DOHH2 (cell line): ENCODE measurements at regions not wholly inside any gene's neighbourhood (a gene's known extent, or its start where the extent isn't known, plus 50 kb on each side); places are given as distances from the start of the nearest gene placed in this dataset.

Experiments used
- CTCF ChIP-seq: fragments of 200-600 bp; sonication (generic); IDR thresholded peaks from one replicate; pipeline ENCODE4 v1.5.1; 2014; ENCODE audit warnings: antibody characterized with exemption, mild to moderate bottlenecking, low read depth, low read length; ENCODE audit not compliant: poor library complexity, severe bottlenecking
- EZH2phosphoT487 ChIP-seq: fragments of 200-600 bp; sonication (generic); IDR thresholded peaks from 2 replicates; pipeline ENCODE4 v1.6.1; 2017; ENCODE audit warnings: borderline replicate concordance, mild to moderate bottlenecking, antibody characterized with exemption, low read length, moderate library complexity, mixed read lengths

GRCh38 chr6:44537306-44538049 lies 150.0 kb downstream of the CDC5L start:
- TF ChIP-seq CTCF = no peak
- TF ChIP-seq EZH2phosphoT487 = no peak
